GM13977 (cell line): ENCODE measurements at regions not wholly inside any gene's neighbourhood (a gene's known extent, or its start where the extent isn't known, plus 50 kb on each side); places are given as distances from the start of the nearest gene placed in this dataset.

Experiments
- DNase-seq: peaks from one replicate; pipeline ENCODE4 v3.0.0; 2012; ENCODE audit warnings: low spot score
- CTCF ChIP-seq: IDR thresholded peaks from 2 replicates; pipeline ENCODE4 v1.5.1; 2012; ENCODE audit warnings: mild to moderate bottlenecking, control low read depth; ENCODE audit not compliant: insufficient read depth; ENCODE audit errors: extremely low read depth, missing control alignments
- in situ Hi-C: fragments of 300-500 bp; cut with MboI; formaldehyde crosslinking; loops from one replicate; pipeline ENCODE4 v1.12.0; 2022; ENCODE audit warnings: low sequenced_read_pairs, low pct_unique_long_range_greater_than_20kb, mixed read lengths, inconsistent platforms; ENCODE audit not compliant: unreplicated experiment

GRCh38 chr9:117963493-117964090 lies 259.4 kb downstream of the TLR4 start:
- in situ Hi-C loops: no loop called here
- no peak for TF ChIP-seq CTCF
- no peak for DNase-seq

- no peak for TF ChIP-seq CTCF
- no peak for DNase-seq
Measured at GRCh38 chr9:117970276-117971050, 266.3 kb downstream of the TLR4 start.

GRCh38 chr9:117974108-117974507 lies 269.9 kb downstream of the TLR4 start:
- TF ChIP-seq CTCF: no peak
- in situ Hi-C loops: no loop called here
- no peak for DNase-seq

More at GRCh38 chr9:117970276-117971050, 266.3 kb downstream of the TLR4 start:
- in situ Hi-C loops: no loop called here

GRCh38 chr9:117979914-117980313 lies 275.7 kb downstream of the TLR4 start:
- no peak for DNase-seq
- TF ChIP-seq CTCF: no peak
- in situ Hi-C loops: no loop called here

GRCh38 chr9:117987945-117988344 lies 283.7 kb downstream of the TLR4 start:
- no peak for TF ChIP-seq CTCF
- in situ Hi-C loops: no loop called here
- no peak for DNase-seq

- in situ Hi-C loops: no loop called here
- TF ChIP-seq CTCF: no peak
- DNase-seq: no peak
Measured at GRCh38 chr9:117992006-117992405, 287.8 kb downstream of the TLR4 start.
